ENCODE measurements at regions not wholly inside any gene's neighbourhood (a gene's known extent, or its start where the extent isn't known, plus 50 kb on each side); places are given as distances from the start of the nearest gene placed in this dataset.
A peak's percentile ranks its signal among the peaks of the same experiment; 100 is the strongest.
"Not testable (repeated sequence)": the region's sequence is repeated elsewhere in the genome, so short reads cannot be mapped to it uniquely, and the experiment has no call there.

- DNase-seq (ENCODE audit: low read depth in 3 of 3, low spot score in 2 of 3): no peak
Observed at GRCh38 chrX:2574271-2574670, 73.5 kb upstream of the DHRSX start.

GRCh38 chrX:2572740-2573139, 72.0 kb upstream of the DHRSX start:
- DNase-seq (ENCODE audit: low read depth in 3 of 3, low spot score in 2 of 3): no peak

- DNase-seq (ENCODE audit: low read depth in 3 of 3, low spot score in 2 of 3): no peak
Observed at GRCh38 chrX:2568125-2568524, 67.3 kb upstream of the DHRSX start.

GRCh38 chrX:2566055-2566454, 65.3 kb upstream of the DHRSX start:
- no peak for DNase-seq (ENCODE audit: low read depth in 3 of 3, low spot score in 2 of 3)

- no peak for DNase-seq (ENCODE audit: low read depth in 3 of 3, low spot score in 2 of 3)
Observed at GRCh38 chrX:2561456-2561855, 60.7 kb upstream of the DHRSX start.

GRCh38 chrX:2559124-2559523, 58.3 kb upstream of the DHRSX start:
- DNase-seq (ENCODE audit: low read depth in 3 of 3, low spot score in 2 of 3): no peak

GRCh38 chrX:2554891-2555290, 54.1 kb upstream of the DHRSX start:
- no peak for DNase-seq (ENCODE audit: low read depth in 3 of 3, low spot score in 2 of 3)

GRCh38 chrX:2554066-2554465, 53.3 kb upstream of the DHRSX start:
- not testable (repeated sequence) for DNase-seq (ENCODE audit: low read depth in 3 of 3, low spot score in 2 of 3)

- DNase-seq (ENCODE audit: low read depth in 3 of 3, low spot score in 2 of 3): peak in 1 of 3 donors; percentile 55
Observed at GRCh38 chrX:2552621-2553201, 51.9 kb upstream of the DHRSX start.

GRCh38 chrX:2550328-2551020, 49.7 kb upstream of the DHRSX start:
- no peak for DNase-seq (ENCODE audit: low read depth in 3 of 3, low spot score in 2 of 3)
